Cardiac fibroblast (primary cell): ENCODE measurements at regions not wholly inside any gene's neighbourhood (a gene's known extent, or its start where the extent isn't known, plus 50 kb on each side); places are given as distances from the start of the nearest gene placed in this dataset.

ENCODE experiments used
- DNase-seq, 2 donors: peaks; one replicate each; pipeline versions ENCODE4 v3.0.0 to v3.0.0-alpha.2; 2010; ENCODE audit warnings: low read depth in 2 of 2
- H3K4me3 ChIP-seq, 2 donors: replicated peaks in 1 of 2; 1 replicate in 1 of 2; 2 replicates in 1 of 2; pipeline ENCODE4 v1.5.1; 2011; ENCODE audit warnings: low read depth in 2 of 2, low read length in 2 of 2, mild to moderate bottlenecking in 2 of 2, moderate library complexity in 1 of 2
- CTCF ChIP-seq: IDR thresholded peaks from one replicate; pipeline ENCODE4 v1.5.1; 2011; ENCODE audit warnings: low read depth, mild to moderate bottlenecking, low read length, inconsistent platforms

GRCh38 chr10:108436096-108436495 lies 1271.6 kb upstream of the SORCS1 start:
- no peak overlapping the region for H3K4me3 ChIP-seq
- DNase-seq = no peak
- no peak for TF ChIP-seq CTCF

- no peak for DNase-seq
- no peak overlapping the region for H3K4me3 ChIP-seq
- TF ChIP-seq CTCF = no peak
Observed at GRCh38 chr10:108434559-108435252, 1270.2 kb upstream of the SORCS1 start.

GRCh38 chr10:108427146-108427545 lies 1262.6 kb upstream of the SORCS1 start:
- no peak for TF ChIP-seq CTCF

GRCh38 chr10:108425283-108425964 lies 1260.9 kb upstream of the SORCS1 start:
- no peak for TF ChIP-seq CTCF
- no peak for DNase-seq
- no peak overlapping the region for H3K4me3 ChIP-seq

More at GRCh38 chr10:108427146-108427545, 1262.6 kb upstream of the SORCS1 start:
- H3K4me3 ChIP-seq = no peak overlapping the region
- peak in 1 of 2 donors; percentile 14 for DNase-seq

GRCh38 chr10:108424656-108425055 lies 1260.2 kb upstream of the SORCS1 start:
- peak; percentile 46 to 56 for DNase-seq
- TF ChIP-seq CTCF = no peak
- H3K4me3 ChIP-seq = no peak overlapping the region

GRCh38 chr10:108422286-108422685 lies 1257.8 kb upstream of the SORCS1 start:
- no peak for TF ChIP-seq CTCF
- DNase-seq = peak in 1 of 2 donors; percentile 7
- no peak overlapping the region for H3K4me3 ChIP-seq
